GM23338 (cell line): ENCODE measurements at regions not wholly inside any gene's neighbourhood (a gene's known extent, or its start where the extent isn't known, plus 50 kb on each side); places are given as distances from the start of the nearest gene placed in this dataset.

Experiments used
- CREB1 ChIP-seq: fragments of 250-450 bp; sonication (Bioruptor Pico); IDR thresholded peaks from 2 replicates; pipeline ENCODE4 v1.5.0; 2020; ENCODE audit warnings: low read depth, mild to moderate bottlenecking, moderate library complexity
- EZH2 ChIP-seq: fragments of 200-600 bp; sonication (generic); IDR thresholded peaks from one replicate; pipeline ENCODE4 v1.8.0; 2017; ENCODE audit warnings: antibody characterized with exemption, mild to moderate bottlenecking, low read depth; ENCODE audit not compliant: unreplicated experiment
- POLR2AphosphoS5 ChIP-seq: IDR thresholded peaks from 2 replicates; pipeline ENCODE4 v1.6.1; 2016; ENCODE audit warnings: antibody characterized with exemption, low read depth
- ZNF114 ChIP-seq: fragments of 250-450 bp; sonication (Bioruptor Pico); IDR thresholded peaks from 2 replicates; pipeline ENCODE4 v1.5.0; 2020; ENCODE audit warnings: mild to moderate bottlenecking, moderate library complexity
- TF ChIP-seq, protein P1 (sequence below), 2 experiments: fragments of 200-600 bp in 1 of 2; sonication (generic) in 1 of 2; conservative IDR thresholded peaks; 2 replicates each; pipeline versions ENCODE4 v1.5.1 to v1.6.1; 2016 to 2017; ENCODE audit warnings: antibody characterized with exemption in 2 of 2, low read depth in 2 of 2, mild to moderate bottlenecking in 2 of 2, moderate library complexity in 1 of 2
- TF ChIP-seq, protein P2 (sequence below): IDR thresholded peaks from one replicate; pipeline ENCODE4 v1.6.1; 2018; ENCODE audit warnings: antibody characterized with exemption; ENCODE audit not compliant: unreplicated experiment

DNA sequence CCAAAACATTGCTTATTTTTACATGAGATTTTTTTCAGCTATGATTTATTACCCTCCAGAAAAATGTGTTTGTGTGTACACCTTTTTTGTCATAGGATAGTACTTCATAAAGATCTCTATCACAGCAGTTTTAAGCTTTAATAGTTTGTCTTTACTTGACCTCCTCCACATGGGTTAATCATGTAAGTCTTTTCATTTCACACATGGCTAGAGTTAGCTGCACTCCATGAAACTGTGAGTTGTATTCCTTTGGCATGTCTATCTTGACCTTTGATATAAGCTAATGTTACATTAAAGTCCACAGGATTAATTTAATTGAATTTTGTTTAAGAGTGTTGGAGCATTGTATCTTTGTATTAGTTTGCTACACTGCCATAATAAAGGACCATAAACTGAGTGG, 217.1 kb downstream of the OTOL1 start:
- TF ChIP-seq, protein P1, sequence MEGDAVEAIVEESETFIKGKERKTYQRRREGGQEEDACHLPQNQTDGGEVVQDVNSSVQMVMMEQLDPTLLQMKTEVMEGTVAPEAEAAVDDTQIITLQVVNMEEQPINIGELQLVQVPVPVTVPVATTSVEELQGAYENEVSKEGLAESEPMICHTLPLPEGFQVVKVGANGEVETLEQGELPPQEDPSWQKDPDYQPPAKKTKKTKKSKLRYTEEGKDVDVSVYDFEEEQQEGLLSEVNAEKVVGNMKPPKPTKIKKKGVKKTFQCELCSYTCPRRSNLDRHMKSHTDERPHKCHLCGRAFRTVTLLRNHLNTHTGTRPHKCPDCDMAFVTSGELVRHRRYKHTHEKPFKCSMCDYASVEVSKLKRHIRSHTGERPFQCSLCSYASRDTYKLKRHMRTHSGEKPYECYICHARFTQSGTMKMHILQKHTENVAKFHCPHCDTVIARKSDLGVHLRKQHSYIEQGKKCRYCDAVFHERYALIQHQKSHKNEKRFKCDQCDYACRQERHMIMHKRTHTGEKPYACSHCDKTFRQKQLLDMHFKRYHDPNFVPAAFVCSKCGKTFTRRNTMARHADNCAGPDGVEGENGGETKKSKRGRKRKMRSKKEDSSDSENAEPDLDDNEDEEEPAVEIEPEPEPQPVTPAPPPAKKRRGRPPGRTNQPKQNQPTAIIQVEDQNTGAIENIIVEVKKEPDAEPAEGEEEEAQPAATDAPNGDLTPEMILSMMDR (conservative IDR thresholded peaks at IDR 0.05; ENCODE audit: low read depth in 2 of 2) = no peak
- no peak for TF ChIP-seq POLR2AphosphoS5
- TF ChIP-seq, protein P2, sequence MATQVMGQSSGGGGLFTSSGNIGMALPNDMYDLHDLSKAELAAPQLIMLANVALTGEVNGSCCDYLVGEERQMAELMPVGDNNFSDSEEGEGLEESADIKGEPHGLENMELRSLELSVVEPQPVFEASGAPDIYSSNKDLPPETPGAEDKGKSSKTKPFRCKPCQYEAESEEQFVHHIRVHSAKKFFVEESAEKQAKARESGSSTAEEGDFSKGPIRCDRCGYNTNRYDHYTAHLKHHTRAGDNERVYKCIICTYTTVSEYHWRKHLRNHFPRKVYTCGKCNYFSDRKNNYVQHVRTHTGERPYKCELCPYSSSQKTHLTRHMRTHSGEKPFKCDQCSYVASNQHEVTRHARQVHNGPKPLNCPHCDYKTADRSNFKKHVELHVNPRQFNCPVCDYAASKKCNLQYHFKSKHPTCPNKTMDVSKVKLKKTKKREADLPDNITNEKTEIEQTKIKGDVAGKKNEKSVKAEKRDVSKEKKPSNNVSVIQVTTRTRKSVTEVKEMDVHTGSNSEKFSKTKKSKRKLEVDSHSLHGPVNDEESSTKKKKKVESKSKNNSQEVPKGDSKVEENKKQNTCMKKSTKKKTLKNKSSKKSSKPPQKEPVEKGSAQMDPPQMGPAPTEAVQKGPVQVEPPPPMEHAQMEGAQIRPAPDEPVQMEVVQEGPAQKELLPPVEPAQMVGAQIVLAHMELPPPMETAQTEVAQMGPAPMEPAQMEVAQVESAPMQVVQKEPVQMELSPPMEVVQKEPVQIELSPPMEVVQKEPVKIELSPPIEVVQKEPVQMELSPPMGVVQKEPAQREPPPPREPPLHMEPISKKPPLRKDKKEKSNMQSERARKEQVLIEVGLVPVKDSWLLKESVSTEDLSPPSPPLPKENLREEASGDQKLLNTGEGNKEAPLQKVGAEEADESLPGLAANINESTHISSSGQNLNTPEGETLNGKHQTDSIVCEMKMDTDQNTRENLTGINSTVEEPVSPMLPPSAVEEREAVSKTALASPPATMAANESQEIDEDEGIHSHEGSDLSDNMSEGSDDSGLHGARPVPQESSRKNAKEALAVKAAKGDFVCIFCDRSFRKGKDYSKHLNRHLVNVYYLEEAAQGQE = no peak
- no peak for TF ChIP-seq ZNF114
- TF ChIP-seq EZH2 = no peak
- TF ChIP-seq CREB1 = no peak
